IMR-90 (cell line): ENCODE measurements at regions not wholly inside any gene's neighbourhood (a gene's known extent, or its start where the extent isn't known, plus 50 kb on each side); places are given as distances from the start of the nearest gene placed in this dataset.

ENCODE experiments used
- ATAC-seq: fragments of 200-7000 bp; cut with Tn5 transposase; 2 replicates; pipeline ENCODE4 v1.9.1; 2020; ENCODE audit warnings: low read depth, mild to moderate bottlenecking, moderate library complexity
- BruUV-seq: library from RNA; stranded (reverse); fragments of 400-500 nt; replicated peaks from 2 replicates; lab custom pipeline; 2021; lab: Mats Ljungman, UMichigan
- CTCF ChIA-PET: fragments of 300-600 bp; formaldehyde crosslinking; extraction: SDS; loops from one replicate; lab custom pipeline; 2021; ENCODE audit warnings: antibody characterized with exemption; lab: Yijun Ruan, JAX
- POLR2A ChIA-PET: fragments of 300-600 bp; sonication (Branson Sonifier 250); formaldehyde crosslinking; loops from one replicate; lab custom pipeline; 2022; ENCODE audit warnings: antibody characterized with exemption; ENCODE audit not compliant: unreplicated experiment; lab: Charles Lee
- DNase-seq: peaks from one replicate; pipeline ENCODE4 v3.0.0; 2013
- H2AFZ ChIP-seq: replicated peaks from 2 replicates; pipeline ENCODE3; 2013; ENCODE audit warnings: low read length, mild to moderate bottlenecking; ENCODE audit not compliant: poor library complexity
- H2AK5ac ChIP-seq: 2 replicates; pipeline ENCODE4 v1.6.1; 2013; ENCODE audit warnings: low read depth, low read length, inconsistent platforms
- H2AK9ac ChIP-seq: replicated peaks from 2 replicates; pipeline ENCODE3; 2013; ENCODE audit warnings: mild to moderate bottlenecking, low read depth, low read length, moderate library complexity; ENCODE audit not compliant: poor library complexity
- H2BK120ac ChIP-seq: 2 replicates; pipeline ENCODE4 v1.6.1; 2013; ENCODE audit warnings: low read depth, low read length, inconsistent platforms
- H2BK15ac ChIP-seq: 3 replicates; pipeline ENCODE4 v1.6.1; 2013; ENCODE audit warnings: low read depth, low read length, inconsistent platforms
- H2BK20ac ChIP-seq: 2 replicates; pipeline ENCODE4 v1.6.1; 2013; ENCODE audit warnings: low read depth, mild to moderate bottlenecking, inconsistent platforms, low read length, moderate library complexity
- H2BK5ac ChIP-seq: 2 replicates; pipeline ENCODE4 v1.6.1; 2013; ENCODE audit warnings: mild to moderate bottlenecking, low read depth, low read length, inconsistent platforms; ENCODE audit not compliant: poor library complexity, severe bottlenecking
- H3K14ac ChIP-seq: replicated peaks from 2 replicates; pipeline ENCODE4 v1.6.1; 2013; ENCODE audit warnings: low read depth, low read length, inconsistent platforms
- H3K18ac ChIP-seq: 2 replicates; pipeline ENCODE4 v1.6.1; 2013; ENCODE audit warnings: low read depth, low read length, control low read depth
- H3K23ac ChIP-seq: 2 replicates; pipeline ENCODE4 v1.6.1; 2013; ENCODE audit warnings: low read depth, low read length, inconsistent platforms
- H3K27ac ChIP-seq: 2 replicates; pipeline ENCODE4 v1.5.1; 2013; ENCODE audit warnings: mild to moderate bottlenecking, control low read depth, low read length; ENCODE audit not compliant: insufficient read depth
- H3K27me3 ChIP-seq: 2 replicates; pipeline ENCODE4 v1.6.1; 2013; ENCODE audit warnings: low read length; ENCODE audit not compliant: control insufficient read depth, insufficient read depth
- H3K36me3 ChIP-seq: 2 replicates; pipeline ENCODE4 v1.6.1; 2013; ENCODE audit warnings: low read length, mixed read lengths; ENCODE audit not compliant: control insufficient read depth, insufficient read depth
- H3K4ac ChIP-seq: 2 replicates; pipeline ENCODE4 v1.6.1; 2013; ENCODE audit warnings: low read depth, low read length, inconsistent platforms
- H3K4me1 ChIP-seq: 2 replicates; pipeline ENCODE4 v1.6.1; 2013; ENCODE audit warnings: low read length, mixed read lengths; ENCODE audit not compliant: control insufficient read depth, insufficient read depth
- H3K4me2 ChIP-seq: 2 replicates; pipeline ENCODE4 v1.6.1; 2013; ENCODE audit warnings: low read depth, mild to moderate bottlenecking, control low read depth, low read length, moderate library complexity
- H3K4me3 ChIP-seq: 2 replicates; pipeline ENCODE4 v1.5.1; 2013; ENCODE audit warnings: low read depth, mild to moderate bottlenecking, control low read depth, low read length, moderate library complexity; ENCODE audit not compliant: insufficient read depth
- H3K56ac ChIP-seq: 2 replicates; pipeline ENCODE4 v1.6.1; 2013; ENCODE audit warnings: low read length, inconsistent platforms; ENCODE audit not compliant: insufficient read depth; ENCODE audit errors: extremely low read depth
- H3K79me1 ChIP-seq, 2 experiments: 2 replicates each; pipeline ENCODE4 v1.6.1; 2013; ENCODE audit warnings: low read length in 2 of 2, inconsistent platforms in 1 of 2, low read depth in 1 of 2
- H3K9ac ChIP-seq: 2 replicates; pipeline ENCODE4 v1.6.1; 2013; ENCODE audit warnings: low read depth, low read length, control low read depth
- H3K9me1 ChIP-seq: 2 replicates; pipeline ENCODE4 v1.6.1; 2013; ENCODE audit warnings: low read length, inconsistent platforms; ENCODE audit not compliant: insufficient read depth
- H3K9me3 ChIP-seq: 2 replicates; pipeline ENCODE4 v1.6.1; 2013; ENCODE audit warnings: low read length; ENCODE audit not compliant: control insufficient read depth, insufficient read depth
- H4K20me1 ChIP-seq: 2 replicates; pipeline ENCODE4 v1.6.1; 2013; ENCODE audit warnings: low read length, inconsistent platforms; ENCODE audit not compliant: insufficient read depth
- H4K5ac ChIP-seq: 2 replicates; pipeline ENCODE4 v1.6.1; 2013; ENCODE audit warnings: mild to moderate bottlenecking, low read depth, low read length, control low read depth
- H4K8ac ChIP-seq, 2 experiments: 2 replicates each; pipeline ENCODE4 v1.6.1; 2013; ENCODE audit warnings: low read depth in 2 of 2, low read length in 2 of 2, control low read depth in 1 of 2, inconsistent platforms in 1 of 2
- H4K91ac ChIP-seq: 2 replicates; pipeline ENCODE4 v1.6.1; 2013; ENCODE audit warnings: low read depth, low read length, inconsistent platforms; ENCODE audit not compliant: insufficient read depth
- BHLHE40 ChIP-seq: fragments of 150-350 bp; IDR thresholded peaks from 2 replicates; pipeline ENCODE4 v1.6.1; 2016; ENCODE audit warnings: mild to moderate bottlenecking, low read depth, low read length
- CEBPB ChIP-seq: IDR thresholded peaks from 2 replicates; pipeline ENCODE4 v1.6.1; 2012; ENCODE audit warnings: low read depth, low read length, improper control_type of control experiment
- CHD1 ChIP-seq: IDR thresholded peaks from 2 replicates; pipeline ENCODE4 v1.6.1; 2012; ENCODE audit warnings: low read depth, low read length, improper control_type of control experiment
- MAZ ChIP-seq: IDR thresholded peaks from 2 replicates; pipeline ENCODE4 v1.6.1; 2012; ENCODE audit warnings: low read depth, mild to moderate bottlenecking, low read length, improper control_type of control experiment, moderate library complexity, borderline replicate concordance
- POLR2A ChIP-seq: IDR thresholded peaks from 2 replicates; pipeline ENCODE4 v1.6.1; 2012; ENCODE audit warnings: mild to moderate bottlenecking, low read depth, low read length
- SMC3 ChIP-seq: fragments of 150-350 bp; IDR thresholded peaks from 2 replicates; pipeline ENCODE4 v1.6.1; 2016; ENCODE audit warnings: low read depth, mild to moderate bottlenecking, antibody characterized with exemption, low read length, moderate library complexity
- WGBS, 2 experiments: methylation state at CpG; one replicate each; pipeline versions ENCODE4 v1.1.5 to v1.1.7; 2013; ENCODE audit warnings: missing lambda C conversion rate in 2 of 2; ENCODE audit not compliant: insufficient read length in 1 of 2; ENCODE audit errors: extremely low coverage in 2 of 2; 5-methylcytosine and 5-hydroxymethylcytosine counted together
- dilution Hi-C: fragments of 300-500 bp; cut with HindIII; formaldehyde crosslinking; loops from one replicate; pipeline ENCODE4 v1.14.3; 2018; ENCODE audit warnings: low sequenced_read_pairs; ENCODE audit not compliant: unreplicated experiment
- in situ Hi-C: fragments of 300-500 bp; cut with MboI; formaldehyde crosslinking; loops from 3 replicates; pipeline ENCODE4 v1.14.3; 2019; ENCODE audit warnings: low sequenced_read_pairs, inconsistent platforms, mixed read lengths
- intact Hi-C: fragments of 100-400 bp; cut with micrococcal nuclease; formaldehyde crosslinking; loops from 2 replicates; pipeline ENCODE4 v1.10.0; 2022
- TF ChIP-seq, protein P1 (sequence below): fragments of 150-350 bp; IDR thresholded peaks from 2 replicates; pipeline ENCODE4 v1.6.1; 2016; ENCODE audit warnings: low read depth, mild to moderate bottlenecking, low read length, moderate library complexity, borderline replicate concordance

DNA sequence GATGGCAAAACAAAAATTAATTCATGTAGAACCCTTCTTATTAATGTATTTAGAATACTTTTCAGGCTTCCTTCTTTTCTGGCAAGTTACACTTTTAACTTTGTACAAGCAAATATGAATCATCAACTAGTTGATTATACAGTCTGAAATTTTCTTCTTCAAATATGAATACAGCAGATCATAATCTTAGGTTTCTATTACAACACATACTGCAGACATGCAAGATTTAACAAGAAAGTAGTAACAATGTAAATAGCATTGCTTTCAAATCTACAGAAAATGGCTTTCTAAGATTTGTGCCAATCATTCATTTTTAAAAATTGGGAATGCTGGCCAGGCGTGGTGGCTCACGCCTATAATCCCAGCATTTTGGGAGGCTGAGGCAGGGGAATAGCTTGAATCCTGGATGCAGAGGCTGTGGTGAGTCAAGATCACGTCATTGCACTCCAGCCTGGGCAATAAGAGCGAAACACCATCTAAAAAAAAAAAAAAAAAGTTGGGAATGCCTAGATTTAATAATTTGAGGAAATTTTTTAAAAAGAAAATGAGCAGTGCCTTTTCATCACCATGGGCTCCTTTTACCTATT is 68.4 kb upstream of the DPYD start:
- Histone ChIP-seq H4K5ac (no peak overlapping the region), H3K9ac (no peak overlapping the region), H2AFZ (no peak overlapping the region), H3K4ac (no peak overlapping the region), H3K4me3 (no peak overlapping the region), H2BK15ac (no peak overlapping the region), H4K20me1 (no peaks in the 10 kb centered on the region), H3K56ac (no peak overlapping the region), H3K9me3 (no peaks in the 10 kb centered on the region), H3K18ac (no peak overlapping the region), H2BK5ac (no peak overlapping the region), H3K9me1 (no peaks in the 10 kb centered on the region), H3K27me3 (no peaks in the 10 kb centered on the region), H3K4me2 (no peak overlapping the region; the same call in 1 of the 2 replicates), H2AK9ac (no peak overlapping the region), H3K27ac (no peak overlapping the region), H2AK5ac (no peak overlapping the region), H3K36me3 (no peaks in the 10 kb centered on the region), H2BK20ac (no peak overlapping the region), H4K91ac (no peak overlapping the region), H4K8ac (no peak overlapping the region), H3K23ac (no peak overlapping the region), H3K4me1 (peaks cover 1% of the 10 kb centered on the region; the same call in 1 of the 2 replicates), H3K14ac (no peak overlapping the region), H3K79me1 (peaks cover 0 to 3% of the 10 kb centered on the region in 2 experiments; a peak in 1 of 4 replicates), H2BK120ac (no peak overlapping the region)
- POLR2A ChIA-PET: no interaction called here
- WGBS, 2 experiments: 100% methylated on average over 2 of the region's 4 CpGs; no CpG with 5 or more reads in 1 of the 2 experiments
- DNase-seq (peak; percentile 73), ATAC-seq (peak; percentile 70)
- TF ChIP-seq SMC3 (no peak), CHD1 (no peak), CEBPB (peak; percentile 44; the same call in 1 of the 2 replicates), MAZ (no peak), BHLHE40 (no peak), POLR2A (no peak)
- TF ChIP-seq, protein P1, sequence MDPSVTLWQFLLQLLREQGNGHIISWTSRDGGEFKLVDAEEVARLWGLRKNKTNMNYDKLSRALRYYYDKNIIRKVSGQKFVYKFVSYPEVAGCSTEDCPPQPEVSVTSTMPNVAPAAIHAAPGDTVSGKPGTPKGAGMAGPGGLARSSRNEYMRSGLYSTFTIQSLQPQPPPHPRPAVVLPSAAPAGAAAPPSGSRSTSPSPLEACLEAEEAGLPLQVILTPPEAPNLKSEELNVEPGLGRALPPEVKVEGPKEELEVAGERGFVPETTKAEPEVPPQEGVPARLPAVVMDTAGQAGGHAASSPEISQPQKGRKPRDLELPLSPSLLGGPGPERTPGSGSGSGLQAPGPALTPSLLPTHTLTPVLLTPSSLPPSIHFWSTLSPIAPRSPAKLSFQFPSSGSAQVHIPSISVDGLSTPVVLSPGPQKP: no peak
- CTCF ChIA-PET: interaction anchor here (0.6 kb wide), 1 partner anchor 479 kb away, joined by 3 read pairs; no protein-coding TSS in a partner anchor
- intact Hi-C loops (no loop called here), in situ Hi-C loops (no loop called here), dilution Hi-C loops (no loop called here)
- BruUV-seq: no TSS peak
